ENCODE measurements at regions not wholly inside any gene's neighbourhood (a gene's known extent, or its start where the extent isn't known, plus 50 kb on each side); places are given as distances from the start of the nearest gene placed in this dataset.

- H3K27me3 Mint-ChIP-seq (ENCODE audit: low read depth, unreplicated experiment) = peaks cover 5% of the 10 kb centered on the region
- H2AFZ ChIP-seq (ENCODE audit: low read depth, low read length) = no peak overlapping the region
- TF ChIP-seq CTCF (IDR thresholded peaks at IDR 0.05; ENCODE audit: insufficient read depth, low read depth, low read length) (no peak), EZH2 (IDR thresholded peaks at IDR 0.05; ENCODE audit: insufficient read depth, low read length) (no peak)
- DNase-seq (ENCODE audit: low read depth) = no peak
- peaks cover 2% of the 10 kb centered on the region for H3K4me1 Mint-ChIP-seq (ENCODE audit: low read depth, unreplicated experiment)
- no peaks in the 10 kb centered on the region for H3K9me3 Mint-ChIP-seq (ENCODE audit: unreplicated experiment)
- no peak overlapping the region for H3K27ac ChIP-seq (ENCODE audit: low read depth, low read length)
- H3K4me3 Mint-ChIP-seq (ENCODE audit: unreplicated experiment) = no peak overlapping the region
- H3K4me2 ChIP-seq (ENCODE audit: low read length) = no peak overlapping the region
- no peaks in the 10 kb centered on the region for H3K36me3 ChIP-seq (ENCODE audit: insufficient read depth, low read length)
- H3K27ac Mint-ChIP-seq (ENCODE audit: unreplicated experiment) = no peak overlapping the region
- no peak for FAIRE-seq
- H3K4me3 ChIP-seq (ENCODE audit: insufficient read depth, low read depth, low read length) = no peak overlapping the region
- H3K9me3 ChIP-seq (ENCODE audit: insufficient read depth, low read depth, low read length) = no peaks in the 10 kb centered on the region
- H3K36me3 Mint-ChIP-seq (ENCODE audit: low read depth, unreplicated experiment) = no peaks in the 10 kb centered on the region
- no peak overlapping the region for H3K9ac ChIP-seq (ENCODE audit: low read length)
- no peaks in the 10 kb centered on the region for H3K79me2 ChIP-seq (ENCODE audit: insufficient read depth, low read length)
- no peaks in the 10 kb centered on the region for H3K27me3 ChIP-seq (ENCODE audit: insufficient read depth, low read length)
- no peaks in the 10 kb centered on the region for H4K20me1 ChIP-seq (ENCODE audit: insufficient read depth, low read length)
- H3K4me1 ChIP-seq (ENCODE audit: insufficient read depth, low read length) = no peaks in the 10 kb centered on the region
Observed at GRCh38 chr11:127275774-127276173, 275.2 kb upstream of the KIRREL3 start.

- no peak overlapping the region for H3K27ac Mint-ChIP-seq (ENCODE audit: unreplicated experiment)
- Histone ChIP-seq H4K20me1 (ENCODE audit: insufficient read depth, low read length) (no peaks in the 10 kb centered on the region), H3K4me3 (ENCODE audit: insufficient read depth, low read depth, low read length) (no peak overlapping the region), H3K9ac (ENCODE audit: low read length) (no peak overlapping the region), H3K4me1 (ENCODE audit: insufficient read depth, low read length) (no peaks in the 10 kb centered on the region), H3K9me3 (ENCODE audit: insufficient read depth, low read depth, low read length) (no peaks in the 10 kb centered on the region), H3K27ac (ENCODE audit: low read depth, low read length) (no peak overlapping the region), H3K79me2 (ENCODE audit: insufficient read depth, low read length) (no peaks in the 10 kb centered on the region), H3K36me3 (ENCODE audit: insufficient read depth, low read length) (no peaks in the 10 kb centered on the region), H3K4me2 (ENCODE audit: low read length) (no peak overlapping the region), H3K27me3 (ENCODE audit: insufficient read depth, low read length) (no peaks in the 10 kb centered on the region), H2AFZ (ENCODE audit: low read depth, low read length) (no peak overlapping the region)
- H3K4me1 Mint-ChIP-seq (ENCODE audit: low read depth, unreplicated experiment) = no peaks in the 10 kb centered on the region
- DNase-seq (ENCODE audit: low read depth) = no peak
- no peak overlapping the region for H3K4me3 Mint-ChIP-seq (ENCODE audit: unreplicated experiment)
- peaks cover 5% of the 10 kb centered on the region for H3K27me3 Mint-ChIP-seq (ENCODE audit: low read depth, unreplicated experiment)
- H3K9me3 Mint-ChIP-seq (ENCODE audit: unreplicated experiment) = no peaks in the 10 kb centered on the region
- no peak for TF ChIP-seq EZH2 (IDR thresholded peaks at IDR 0.05; ENCODE audit: insufficient read depth, low read length)
- TF ChIP-seq CTCF (IDR thresholded peaks at IDR 0.05; ENCODE audit: insufficient read depth, low read depth, low read length) = no peak
- FAIRE-seq = no peak
- H3K36me3 Mint-ChIP-seq (ENCODE audit: low read depth, unreplicated experiment) = no peaks in the 10 kb centered on the region
Observed at GRCh38 chr11:127274328-127274676, 273.7 kb upstream of the KIRREL3 start.

DNA sequence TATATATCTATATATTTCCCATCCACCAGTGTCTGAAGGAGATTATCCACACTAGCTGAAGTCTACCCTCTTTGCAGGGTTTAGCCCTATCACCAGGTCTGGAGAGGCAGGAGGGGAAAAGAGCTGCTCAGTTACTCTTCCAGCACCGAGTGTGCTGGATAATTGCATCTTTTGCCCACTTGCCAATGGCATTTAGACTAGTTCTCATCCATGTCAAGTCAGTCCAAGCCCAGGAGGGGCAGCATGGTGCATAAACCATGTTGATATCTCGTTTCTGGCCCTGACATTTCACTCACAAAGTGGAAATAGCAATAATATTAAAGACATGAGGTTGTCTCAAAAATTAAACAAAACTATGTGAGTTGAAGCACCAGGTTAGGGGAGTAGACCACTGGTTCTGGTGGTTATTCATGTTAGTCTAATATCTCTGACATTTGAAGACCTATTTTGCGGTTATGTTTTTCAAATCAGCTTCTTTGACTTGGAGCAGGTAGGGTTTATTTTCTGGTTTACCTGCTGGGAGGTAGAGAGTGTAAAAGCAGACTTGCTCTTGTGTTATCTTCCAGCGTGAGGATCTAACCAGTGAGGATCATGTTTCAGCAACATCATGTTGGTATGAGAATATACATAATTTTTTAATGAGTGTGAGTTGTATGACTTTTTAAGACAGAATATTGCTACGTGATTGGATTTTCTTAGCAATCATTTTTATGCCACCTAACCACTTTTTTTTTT lies 273.2 kb upstream of the KIRREL3 start:
- Mint-ChIP-seq H3K36me3 (ENCODE audit: low read depth, unreplicated experiment) (no peaks in the 10 kb centered on the region), H3K27me3 (ENCODE audit: low read depth, unreplicated experiment) (peaks cover 5% of the 10 kb centered on the region), H3K27ac (ENCODE audit: unreplicated experiment) (no peak overlapping the region), H3K4me3 (ENCODE audit: unreplicated experiment) (no peak overlapping the region), H3K9me3 (ENCODE audit: unreplicated experiment) (no peaks in the 10 kb centered on the region), H3K4me1 (ENCODE audit: low read depth, unreplicated experiment) (no peaks in the 10 kb centered on the region)
- Histone ChIP-seq H3K4me3 (ENCODE audit: insufficient read depth, low read depth, low read length) (no peak overlapping the region), H3K9me3 (ENCODE audit: insufficient read depth, low read depth, low read length) (no peaks in the 10 kb centered on the region), H4K20me1 (ENCODE audit: insufficient read depth, low read length) (no peaks in the 10 kb centered on the region), H3K36me3 (ENCODE audit: insufficient read depth, low read length) (no peaks in the 10 kb centered on the region), H3K27ac (ENCODE audit: low read depth, low read length) (no peak overlapping the region), H3K9ac (ENCODE audit: low read length) (no peak overlapping the region), H2AFZ (ENCODE audit: low read depth, low read length) (no peak overlapping the region), H3K4me2 (ENCODE audit: low read length) (no peak overlapping the region), H3K79me2 (ENCODE audit: insufficient read depth, low read length) (no peaks in the 10 kb centered on the region), H3K4me1 (ENCODE audit: insufficient read depth, low read length) (no peaks in the 10 kb centered on the region), H3K27me3 (ENCODE audit: insufficient read depth, low read length) (no peaks in the 10 kb centered on the region)
- DNase-seq (ENCODE audit: low read depth) (no peak), FAIRE-seq (no peak)
- TF ChIP-seq EZH2 (IDR thresholded peaks at IDR 0.05; ENCODE audit: insufficient read depth, low read length) (no peak), CTCF (IDR thresholded peaks at IDR 0.05; ENCODE audit: insufficient read depth, low read depth, low read length) (no peak)

All from astrocyte (in vitro differentiated cells and primary cell).